GM12878 (cell line): ENCODE measurements at regions not wholly inside any gene's neighbourhood (a gene's known extent, or its start where the extent isn't known, plus 50 kb on each side); places are given as distances from the start of the nearest gene placed in this dataset.

ENCODE experiments used
- ATAC-seq: fragments of 200-7000 bp; cut with Tn5 transposase; 3 replicates; pipeline ENCODE4 v1.9.1; 2020; ENCODE audit warnings: mild to moderate bottlenecking, moderate library complexity
- BruUV-seq: library from RNA; stranded (reverse); fragments of 400-500 nt; replicated peaks from 2 replicates; lab custom pipeline; 2021; lab: Mats Ljungman, UMichigan
- CTCF ChIA-PET: fragments of 300-600 bp; sonication (Branson Sonifier 250); formaldehyde crosslinking; extraction: SDS; loops from one replicate; lab custom pipeline; 2021; ENCODE audit warnings: inconsistent platforms; lab: Yijun Ruan, JAX
- POLR2A ChIA-PET: fragments of 350-600 bp; formaldehyde crosslinking; extraction: SDS; loops from one replicate; lab custom pipeline; 2021; ENCODE audit warnings: inconsistent platforms; lab: Charles Lee
- RAD21 ChIA-PET: fragments of 300-600 bp; sonication (Branson Sonifier 250); formaldehyde crosslinking; loops from one replicate; lab custom pipeline; 2023; ENCODE audit warnings: antibody characterized with exemption; ENCODE audit not compliant: unreplicated experiment; lab: Charles Lee
- SMC1A ChIA-PET: fragments of 300-600 bp; sonication (Branson Sonifier 250); formaldehyde crosslinking; loops from one replicate; lab custom pipeline; 2023; ENCODE audit not compliant: unreplicated experiment, uncharacterized antibody; lab: Charles Lee
- DNase-seq: peaks from one replicate; pipeline ENCODE4 v3.0.0-alpha.2; 2011; ENCODE audit warnings: low read depth, low spot score
- FAIRE-seq: peaks from 3 replicates; lab custom pipeline; 2011; peaks lifted over from hg19 to GRCh38; lab: Jason Lieb, UNC
- H2AFZ ChIP-seq: 2 replicates; pipeline ENCODE4 v1.6.0; 2011; ENCODE audit warnings: low read depth, low read length, control low read depth; ENCODE audit not compliant: control insufficient read depth
- H3K27ac ChIP-seq: 2 replicates; pipeline ENCODE4 v1.5.1; 2011; ENCODE audit warnings: control low read depth; ENCODE audit not compliant: control insufficient read depth, insufficient read depth
- H3K27me3 ChIP-seq, 2 experiments: replicated peaks in 1 of 2; 2 replicates each; pipeline versions ENCODE4 v1.6.0 to v1.6.1; 2011; ENCODE audit warnings: low read length in 1 of 2; ENCODE audit not compliant: control insufficient read depth in 2 of 2, insufficient read depth in 2 of 2
- H3K36me3 ChIP-seq, 2 experiments: 2 replicates each; pipeline ENCODE4 v1.5.1; 2011; ENCODE audit warnings: low read length in 1 of 2; ENCODE audit not compliant: control insufficient read depth in 2 of 2, insufficient read depth in 2 of 2
- H3K4me1 ChIP-seq: 2 replicates; pipeline ENCODE4 v1.6.1; 2011; ENCODE audit warnings: mild to moderate bottlenecking, low read length, moderate library complexity, mixed read lengths; ENCODE audit not compliant: control insufficient read depth, insufficient read depth
- H3K4me2 ChIP-seq: 2 replicates; pipeline ENCODE4 v1.6.0; 2011; ENCODE audit warnings: control low read depth; ENCODE audit not compliant: control insufficient read depth, insufficient read depth
- H3K4me3 ChIP-seq: fragments of 200-600 bp; sonication (generic); 2 replicates; pipeline ENCODE4 v1.5.1; 2016
- H3K79me2 ChIP-seq: 2 replicates; pipeline ENCODE4 v1.6.0; 2011; ENCODE audit warnings: low read length; ENCODE audit not compliant: control insufficient read depth, insufficient read depth
- H3K9ac ChIP-seq: 2 replicates; pipeline ENCODE4 v1.8.0; 2011; ENCODE audit warnings: low read length, control low read depth, mixed read lengths; ENCODE audit not compliant: control insufficient read depth, insufficient read depth
- H3K9me3 ChIP-seq: replicated peaks from 3 replicates; pipeline ENCODE4 v1.5.1; 2011; ENCODE audit warnings: mild to moderate bottlenecking, low read length; ENCODE audit not compliant: control insufficient read depth, insufficient read depth
- H4K20me1 ChIP-seq: 2 replicates; pipeline ENCODE4 v1.6.0; 2011; ENCODE audit not compliant: control insufficient read depth, insufficient read depth
- ATF7 ChIP-seq: fragments of 450-650 bp; IDR thresholded peaks from 2 replicates; pipeline ENCODE4 v1.6.1; 2016; ENCODE audit warnings: low read depth, mild to moderate bottlenecking
- CEBPB ChIP-seq, 2 experiments: fragments of 150-350 bp in 1 of 2; IDR thresholded peaks; 2 replicates each; pipeline ENCODE4 v1.6.1; 2012 to 2014; ENCODE audit warnings: low read depth in 2 of 2, low read length in 2 of 2, borderline replicate concordance in 1 of 2, inconsistent platforms in 1 of 2
- FOXM1 ChIP-seq: IDR thresholded peaks from 2 replicates; pipeline ENCODE4 v1.6.1; 2012; ENCODE audit warnings: low read depth, mild to moderate bottlenecking, inconsistent platforms, low read length, moderate library complexity
- GATAD2B ChIP-seq: fragments of 450-650 bp; conservative IDR thresholded peaks from 2 replicates; pipeline ENCODE4 v1.6.1; 2017; ENCODE audit warnings: low read depth, mild to moderate bottlenecking, moderate library complexity
- JUND ChIP-seq: IDR thresholded peaks from 2 replicates; pipeline ENCODE4 v1.6.1; 2012; ENCODE audit warnings: low read depth, mild to moderate bottlenecking, low read length, improper control_type of control experiment, moderate library complexity
- MEF2A ChIP-seq: IDR thresholded peaks from 2 replicates; pipeline ENCODE4 v1.6.1; 2011; ENCODE audit warnings: low read depth, mild to moderate bottlenecking, low read length, moderate library complexity; ENCODE audit not compliant: insufficient read depth
- MTA3 ChIP-seq: IDR thresholded peaks from 2 replicates; pipeline ENCODE4 v1.6.1; 2012; ENCODE audit warnings: low read length, inconsistent platforms, borderline replicate concordance
- NBN ChIP-seq: fragments of 450-650 bp; IDR thresholded peaks from 2 replicates; pipeline ENCODE4 v1.6.1; 2016
- SMAD5 ChIP-seq: IDR thresholded peaks from 2 replicates; pipeline ENCODE4 v1.6.1; 2016; ENCODE audit warnings: antibody characterized with exemption, low read depth
- ZNF24 ChIP-seq: fragments of 450-650 bp; IDR thresholded peaks from 2 replicates; pipeline ENCODE4 v1.6.1; 2017; ENCODE audit warnings: antibody characterized with exemption, mild to moderate bottlenecking
- WGBS: methylation state at CpG from one replicate; pipeline ENCODE4 v1.1.6; 2016; ENCODE audit warnings: low lambda C conversion rate; ENCODE audit not compliant: insufficient replicate concordance, insufficient coverage; ENCODE audit errors: missing lambda C conversion rate; 5-methylcytosine and 5-hydroxymethylcytosine counted together
- in situ Hi-C: fragments of 300-500 bp; cut with MboI; formaldehyde crosslinking; loops from 9 replicates; pipeline ENCODE4 v1.14.3; 2018; ENCODE audit warnings: mixed read lengths
- intact Hi-C: fragments of 100-400 bp; cut with micrococcal nuclease; formaldehyde crosslinking; loops from one replicate; pipeline ENCODE4 v1.14.2; 2022; ENCODE audit not compliant: unreplicated experiment
- TF ChIP-seq, protein P1 (sequence below): fragments of 450-650 bp; formaldehyde crosslinking; IDR thresholded peaks from 2 replicates; pipeline ENCODE4 v1.4.0; 2022; ENCODE audit warnings: mild to moderate bottlenecking, moderate library complexity
- TF ChIP-seq, protein P2 (sequence below): fragments of 450-650 bp; IDR thresholded peaks from 2 replicates; pipeline ENCODE4 v1.6.1; 2017; ENCODE audit warnings: low read depth, mild to moderate bottlenecking, moderate library complexity
- TF ChIP-seq, protein P3 (sequence below): fragments of 450-650 bp; IDR thresholded peaks from 2 replicates; pipeline ENCODE4 v1.6.1; 2017; ENCODE audit warnings: mild to moderate bottlenecking, low read depth, inconsistent platforms; ENCODE audit not compliant: poor library complexity, severe bottlenecking

DNA sequence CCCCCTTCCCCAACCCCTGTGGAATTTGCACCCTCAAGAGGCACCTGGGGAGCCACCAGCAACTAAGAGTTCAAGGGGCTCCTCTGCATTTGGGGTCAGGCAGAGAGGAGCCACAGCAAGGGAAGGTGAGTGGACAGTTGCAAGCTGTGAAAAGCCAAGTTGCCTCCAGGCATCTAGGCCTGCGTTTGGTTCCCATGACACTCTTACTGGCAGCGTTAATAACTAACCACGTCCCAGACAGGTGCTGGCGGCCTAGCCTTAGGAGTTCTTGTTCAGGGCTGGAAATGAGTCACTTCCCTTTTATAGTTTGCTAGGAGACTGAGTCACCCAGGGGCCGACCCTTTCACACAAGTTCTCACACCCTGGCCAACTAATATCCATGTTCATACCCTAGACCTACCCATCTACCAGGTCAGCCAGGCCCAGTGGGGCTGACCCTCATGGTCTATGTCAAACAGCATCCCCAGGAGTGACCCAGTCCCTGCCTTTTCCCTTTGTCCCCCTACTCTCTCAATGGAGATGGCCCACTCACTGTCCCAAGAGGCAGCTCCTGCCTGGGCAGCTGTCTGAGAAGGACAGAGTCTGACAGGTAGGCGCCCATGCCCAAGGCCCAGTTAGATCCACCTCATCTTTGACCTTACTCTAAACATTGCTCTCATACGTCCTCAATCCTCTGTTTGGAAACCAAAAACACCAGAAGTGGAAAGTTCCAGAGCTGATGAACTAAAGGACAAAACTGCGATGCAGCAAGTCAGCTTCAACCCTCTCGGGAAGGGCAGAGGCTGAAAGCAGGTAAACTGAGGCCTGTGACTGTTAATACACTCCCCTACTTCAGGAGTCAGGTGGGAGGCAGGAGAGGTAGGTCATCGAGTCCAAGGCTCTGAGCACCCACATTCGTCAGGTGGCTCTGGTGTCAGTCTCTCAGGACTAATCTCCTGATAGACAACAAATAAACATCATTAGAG is 300.6 kb downstream of the SOX9 start (continued):
- TF ChIP-seq JUND (peak; percentile 96), SMAD5 (peak; percentile 55; the same call in 1 of the 2 replicates), GATAD2B (peak; percentile 93), ZNF24 (0 out of 2 replicates have a peak, but pooled peaks have one; percentile 4)
- TF ChIP-seq, protein P1, sequence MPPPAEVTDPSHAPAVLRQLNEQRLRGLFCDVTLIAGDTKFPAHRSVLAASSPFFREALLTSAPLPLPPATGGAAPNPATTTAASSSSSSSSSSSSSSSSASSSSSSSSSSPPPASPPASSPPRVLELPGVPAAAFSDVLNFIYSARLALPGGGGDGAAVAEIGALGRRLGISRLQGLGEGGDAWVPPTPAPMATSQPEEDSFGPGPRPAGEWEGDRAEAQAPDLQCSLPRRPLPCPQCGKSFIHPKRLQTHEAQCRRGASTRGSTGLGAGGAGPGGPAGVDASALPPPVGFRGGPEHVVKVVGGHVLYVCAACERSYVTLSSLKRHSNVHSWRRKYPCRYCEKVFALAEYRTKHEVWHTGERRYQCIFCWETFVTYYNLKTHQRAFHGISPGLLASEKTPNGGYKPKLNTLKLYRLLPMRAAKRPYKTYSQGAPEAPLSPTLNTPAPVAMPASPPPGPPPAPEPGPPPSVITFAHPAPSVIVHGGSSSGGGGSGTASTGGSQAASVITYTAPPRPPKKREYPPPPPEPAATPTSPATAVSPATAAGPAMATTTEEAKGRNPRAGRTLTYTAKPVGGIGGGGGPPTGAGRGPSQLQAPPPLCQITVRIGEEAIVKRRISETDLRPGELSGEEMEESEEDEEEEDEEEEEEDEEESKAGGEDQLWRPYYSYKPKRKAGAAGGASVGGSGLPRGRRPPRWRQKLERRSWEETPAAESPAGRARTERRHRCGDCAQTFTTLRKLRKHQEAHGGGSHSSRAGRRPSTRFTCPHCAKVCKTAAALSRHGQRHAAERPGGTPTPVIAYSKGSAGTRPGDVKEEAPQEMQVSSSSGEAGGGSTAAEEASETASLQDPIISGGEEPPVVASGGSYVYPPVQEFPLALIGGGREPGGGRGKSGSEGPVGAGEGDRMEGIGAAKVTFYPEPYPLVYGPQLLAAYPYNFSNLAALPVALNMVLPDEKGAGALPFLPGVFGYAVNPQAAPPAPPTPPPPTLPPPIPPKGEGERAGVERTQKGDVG (CRISPR knock-in tag) = 0 out of 2 replicates have a peak, but pooled peaks have one; percentile 11

DNA sequence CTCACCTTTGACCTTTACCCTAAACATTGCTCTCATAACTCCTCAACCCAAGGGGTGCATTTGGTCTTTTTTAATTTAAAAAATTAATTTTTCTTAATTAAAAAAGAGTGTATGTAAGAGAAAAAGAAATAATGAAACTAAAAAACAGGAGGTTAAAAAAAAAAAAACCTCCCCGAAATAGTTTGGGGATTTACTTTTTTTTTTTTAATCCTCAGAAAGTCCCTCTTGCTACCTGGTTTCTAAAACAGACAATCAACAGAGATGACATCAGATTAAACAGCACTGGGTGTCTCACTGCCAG is 301.3 kb downstream of the SOX9 start:
- Histone ChIP-seq H3K79me2 (peaks cover 22% of the 10 kb centered on the region), H3K9me3 (peaks cover 15% of the 10 kb centered on the region), H3K27ac (peak overlapping the region; percentile 95), H3K36me3 (no peaks in the 10 kb centered on the region; a peak in 1 of 4 replicates), H3K4me1 (peaks cover 64% of the 10 kb centered on the region), H3K9ac (peak overlapping the region; percentile 76), H3K4me3 (peak overlapping the region; percentile 48; the same call in 1 of the 2 replicates), H3K4me2 (peak overlapping the region; percentile 58), H3K27me3 (no peaks in the 10 kb centered on the region), H2AFZ (no peak overlapping the region), H4K20me1 (no peaks in the 10 kb centered on the region)
- FAIRE-seq (no peak), ATAC-seq (no peak), DNase-seq (no peak)
- SMC1A ChIA-PET = interaction anchor here (1.0 to 12.7 kb wide), 13 partner anchors 10 to 301 kb away, joined by 3 to 335 read pairs (median 4); partner anchors contain the start of gene SOX9
- CTCF ChIA-PET = interaction anchor here (0.6 to 9.8 kb wide), 10 partner anchors 30 to 949 kb away, joined by 3 to 101 read pairs (median 4); partner anchors contain the start of gene SOX9
- RAD21 ChIA-PET = interaction anchor here (1.0 to 11.4 kb wide), 17 partner anchors 10 to 391 kb away, joined by 3 to 361 read pairs (median 7); partner anchors contain the start of gene SOX9
- no TSS peak for BruUV-seq
- in situ Hi-C loops = loop anchor here (5.0 to 25.0 kb wide), 5 partner anchors 95 to 1865 kb away; partner anchors contain the start of gene SOX9
- intact Hi-C loops = loop anchor here (2.0 to 5.0 kb wide), 3 partner anchors 105 to 391 kb away; no protein-coding TSS in a partner anchor
- WGBS = 0% methylated on average over 1 of the region's 1 CpG
- POLR2A ChIA-PET = interaction anchor here (0.8 to 9.6 kb wide), 12 partner anchors 11 to 301 kb away, joined by 3 to 170 read pairs (median 8); partner anchors contain the start of gene SOX9
- TF ChIP-seq MTA3 (no peak), MEF2A (peak; percentile 96), ATF7 (peak; percentile 99), NBN (no peak; the same call in 1 of the 2 replicates), FOXM1 (peak; percentile 92; the same call in 1 of the 2 replicates), CEBPB (IDR thresholded peaks at IDR 0.05; ENCODE audit: borderline replicate concordance in 1 of 2, low read depth in 2 of 2, low read length in 2 of 2) (peak in 1 of 2 experiments; percentile 64; a peak in 1 of 4 replicates)
- TF ChIP-seq, protein P2, sequence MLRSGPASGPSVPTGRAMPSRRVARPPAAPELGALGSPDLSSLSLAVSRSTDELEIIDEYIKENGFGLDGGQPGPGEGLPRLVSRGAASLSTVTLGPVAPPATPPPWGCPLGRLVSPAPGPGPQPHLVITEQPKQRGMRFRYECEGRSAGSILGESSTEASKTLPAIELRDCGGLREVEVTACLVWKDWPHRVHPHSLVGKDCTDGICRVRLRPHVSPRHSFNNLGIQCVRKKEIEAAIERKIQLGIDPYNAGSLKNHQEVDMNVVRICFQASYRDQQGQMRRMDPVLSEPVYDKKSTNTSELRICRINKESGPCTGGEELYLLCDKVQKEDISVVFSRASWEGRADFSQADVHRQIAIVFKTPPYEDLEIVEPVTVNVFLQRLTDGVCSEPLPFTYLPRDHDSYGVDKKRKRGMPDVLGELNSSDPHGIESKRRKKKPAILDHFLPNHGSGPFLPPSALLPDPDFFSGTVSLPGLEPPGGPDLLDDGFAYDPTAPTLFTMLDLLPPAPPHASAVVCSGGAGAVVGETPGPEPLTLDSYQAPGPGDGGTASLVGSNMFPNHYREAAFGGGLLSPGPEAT = peak; percentile 93; the same call in 1 of the 2 replicates
- TF ChIP-seq, protein P3, sequence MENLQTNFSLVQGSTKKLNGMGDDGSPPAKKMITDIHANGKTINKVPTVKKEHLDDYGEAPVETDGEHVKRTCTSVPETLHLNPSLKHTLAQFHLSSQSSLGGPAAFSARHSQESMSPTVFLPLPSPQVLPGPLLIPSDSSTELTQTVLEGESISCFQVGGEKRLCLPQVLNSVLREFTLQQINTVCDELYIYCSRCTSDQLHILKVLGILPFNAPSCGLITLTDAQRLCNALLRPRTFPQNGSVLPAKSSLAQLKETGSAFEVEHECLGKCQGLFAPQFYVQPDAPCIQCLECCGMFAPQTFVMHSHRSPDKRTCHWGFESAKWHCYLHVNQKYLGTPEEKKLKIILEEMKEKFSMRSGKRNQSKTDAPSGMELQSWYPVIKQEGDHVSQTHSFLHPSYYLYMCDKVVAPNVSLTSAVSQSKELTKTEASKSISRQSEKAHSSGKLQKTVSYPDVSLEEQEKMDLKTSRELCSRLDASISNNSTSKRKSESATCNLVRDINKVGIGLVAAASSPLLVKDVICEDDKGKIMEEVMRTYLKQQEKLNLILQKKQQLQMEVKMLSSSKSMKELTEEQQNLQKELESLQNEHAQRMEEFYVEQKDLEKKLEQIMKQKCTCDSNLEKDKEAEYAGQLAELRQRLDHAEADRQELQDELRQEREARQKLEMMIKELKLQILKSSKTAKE = no peak
